ENCODE measurements at regions not wholly inside any gene's neighbourhood (a gene's known extent, or its start where the extent isn't known, plus 50 kb on each side); places are given as distances from the start of the nearest gene placed in this dataset.
"Not testable (repeated sequence)": the region's sequence is repeated elsewhere in the genome, so short reads cannot be mapped to it uniquely, and the experiment has no call there.

GRCh38 chr2:14751581-14751980 lies 119.1 kb downstream of the LRATD1 start:
- no peak for DNase-seq (ENCODE audit: low read depth in 2 of 3, low spot score in 2 of 3)

- DNase-seq (ENCODE audit: low read depth in 2 of 3, low spot score in 2 of 3), result no peak
Measured at GRCh38 chr2:14752295-14752694, 119.8 kb downstream of the LRATD1 start.

GRCh38 chr2:14756122-14756541 lies 123.6 kb downstream of the LRATD1 start:
- no peak for DNase-seq (ENCODE audit: low read depth in 2 of 3, low spot score in 2 of 3)

- DNase-seq (ENCODE audit: low read depth in 2 of 3, low spot score in 2 of 3), result no peak
Measured at GRCh38 chr2:14756981-14757657, 124.6 kb downstream of the LRATD1 start.

- DNase-seq (ENCODE audit: low read depth in 2 of 3, low spot score in 2 of 3), result no peak
Measured at GRCh38 chr2:14759082-14759481, 126.6 kb downstream of the LRATD1 start.

- DNase-seq (ENCODE audit: low read depth in 2 of 3, low spot score in 2 of 3), result no peak
Measured at GRCh38 chr2:14760169-14760568, 127.7 kb downstream of the LRATD1 start.

GRCh38 chr2:14761118-14761517 lies 128.6 kb downstream of the LRATD1 start:
- no peak for DNase-seq (ENCODE audit: low read depth in 2 of 3, low spot score in 2 of 3)

- no peak for DNase-seq (ENCODE audit: low read depth in 2 of 3, low spot score in 2 of 3)
Measured at GRCh38 chr2:14773696-14774095, 141.2 kb downstream of the LRATD1 start.

GRCh38 chr2:14774436-14774968 lies 142.0 kb downstream of the LRATD1 start:
- DNase-seq (ENCODE audit: low read depth in 2 of 3, low spot score in 2 of 3), result no peak

- DNase-seq (ENCODE audit: low read depth in 2 of 3, low spot score in 2 of 3), result no peak
Measured at GRCh38 chr2:14776216-14776615, 143.7 kb downstream of the LRATD1 start.

- no peak for DNase-seq (ENCODE audit: low read depth in 2 of 3, low spot score in 2 of 3)
Measured at GRCh38 chr2:14778015-14778414, 145.5 kb downstream of the LRATD1 start.

- no peak for DNase-seq (ENCODE audit: low read depth in 2 of 3, low spot score in 2 of 3)
Measured at GRCh38 chr2:14779252-14779651, 146.7 kb downstream of the LRATD1 start.

- no peak for DNase-seq (ENCODE audit: low read depth in 2 of 3, low spot score in 2 of 3)
Measured at GRCh38 chr2:14781142-14781541, 148.6 kb downstream of the LRATD1 start.

GRCh38 chr2:14788814-14789213 lies 156.3 kb downstream of the LRATD1 start:
- DNase-seq (ENCODE audit: low read depth in 2 of 3, low spot score in 2 of 3), result not testable (repeated sequence)

- no peak for DNase-seq (ENCODE audit: low read depth in 2 of 3, low spot score in 2 of 3)
Measured at GRCh38 chr2:14790041-14790640, 157.6 kb downstream of the LRATD1 start.

- DNase-seq (ENCODE audit: low read depth in 2 of 3, low spot score in 2 of 3), result no peak
Measured at GRCh38 chr2:14803994-14804393, 171.5 kb downstream of the LRATD1 start.

- no peak for DNase-seq (ENCODE audit: low read depth in 2 of 3, low spot score in 2 of 3)
Measured at GRCh38 chr2:14804902-14805301, 172.4 kb downstream of the LRATD1 start.

- DNase-seq (ENCODE audit: low read depth in 2 of 3, low spot score in 2 of 3), result no peak
Measured at GRCh38 chr2:14806613-14807012, 174.1 kb downstream of the LRATD1 start.

GRCh38 chr2:14815201-14815600 lies 182.7 kb downstream of the LRATD1 start:
- DNase-seq (ENCODE audit: low read depth in 2 of 3, low spot score in 2 of 3), result no peak

GRCh38 chr2:14816069-14817060 lies 183.8 kb downstream of the LRATD1 start:
- no peak for DNase-seq (ENCODE audit: low read depth in 2 of 3, low spot score in 2 of 3)

GRCh38 chr2:14817848-14818247 lies 185.3 kb downstream of the LRATD1 start:
- no peak for DNase-seq (ENCODE audit: low read depth in 2 of 3, low spot score in 2 of 3)
